ENCODE measurements at regions not wholly inside any gene's neighbourhood (a gene's known extent, or its start where the extent isn't known, plus 50 kb on each side); places are given as distances from the start of the nearest gene placed in this dataset.
"Not testable (repeated sequence)": the region's sequence is repeated elsewhere in the genome, so short reads cannot be mapped to it uniquely, and the experiment has no call there.

DNA sequence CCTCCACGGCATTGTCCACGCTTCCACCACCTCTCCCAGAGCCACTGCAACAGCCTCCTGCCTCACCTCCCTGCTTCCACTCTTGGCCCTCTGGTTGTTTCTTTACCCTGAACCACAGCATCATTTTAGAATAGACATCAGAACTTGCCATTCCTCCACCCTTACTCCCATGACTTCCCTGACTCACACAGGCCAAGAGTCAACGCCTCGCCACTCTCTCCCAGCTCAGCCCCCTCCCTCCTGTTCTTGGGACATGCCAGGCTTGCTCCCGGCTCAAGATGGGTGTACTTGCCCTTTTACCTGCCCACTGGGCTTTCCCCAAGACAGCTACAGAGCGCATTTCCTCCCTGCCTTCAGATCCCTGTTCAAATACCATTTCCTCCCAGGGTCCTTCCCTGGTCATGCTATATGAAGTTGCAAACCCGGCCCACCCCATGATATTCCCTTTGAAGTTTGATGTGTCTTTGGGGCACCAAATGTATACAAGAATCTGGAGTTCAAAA is 429.1 kb downstream of the RPS24 start:
- TF ChIP-seq, protein P1, sequence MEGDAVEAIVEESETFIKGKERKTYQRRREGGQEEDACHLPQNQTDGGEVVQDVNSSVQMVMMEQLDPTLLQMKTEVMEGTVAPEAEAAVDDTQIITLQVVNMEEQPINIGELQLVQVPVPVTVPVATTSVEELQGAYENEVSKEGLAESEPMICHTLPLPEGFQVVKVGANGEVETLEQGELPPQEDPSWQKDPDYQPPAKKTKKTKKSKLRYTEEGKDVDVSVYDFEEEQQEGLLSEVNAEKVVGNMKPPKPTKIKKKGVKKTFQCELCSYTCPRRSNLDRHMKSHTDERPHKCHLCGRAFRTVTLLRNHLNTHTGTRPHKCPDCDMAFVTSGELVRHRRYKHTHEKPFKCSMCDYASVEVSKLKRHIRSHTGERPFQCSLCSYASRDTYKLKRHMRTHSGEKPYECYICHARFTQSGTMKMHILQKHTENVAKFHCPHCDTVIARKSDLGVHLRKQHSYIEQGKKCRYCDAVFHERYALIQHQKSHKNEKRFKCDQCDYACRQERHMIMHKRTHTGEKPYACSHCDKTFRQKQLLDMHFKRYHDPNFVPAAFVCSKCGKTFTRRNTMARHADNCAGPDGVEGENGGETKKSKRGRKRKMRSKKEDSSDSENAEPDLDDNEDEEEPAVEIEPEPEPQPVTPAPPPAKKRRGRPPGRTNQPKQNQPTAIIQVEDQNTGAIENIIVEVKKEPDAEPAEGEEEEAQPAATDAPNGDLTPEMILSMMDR (IDR thresholded peaks at IDR 0.05): no peak
- TF ChIP-seq ZFX (IDR thresholded peaks at IDR 0.05; ENCODE audit: borderline replicate concordance): no peak
- no peak overlapping the region for H3K27ac ChIP-seq

DNA sequence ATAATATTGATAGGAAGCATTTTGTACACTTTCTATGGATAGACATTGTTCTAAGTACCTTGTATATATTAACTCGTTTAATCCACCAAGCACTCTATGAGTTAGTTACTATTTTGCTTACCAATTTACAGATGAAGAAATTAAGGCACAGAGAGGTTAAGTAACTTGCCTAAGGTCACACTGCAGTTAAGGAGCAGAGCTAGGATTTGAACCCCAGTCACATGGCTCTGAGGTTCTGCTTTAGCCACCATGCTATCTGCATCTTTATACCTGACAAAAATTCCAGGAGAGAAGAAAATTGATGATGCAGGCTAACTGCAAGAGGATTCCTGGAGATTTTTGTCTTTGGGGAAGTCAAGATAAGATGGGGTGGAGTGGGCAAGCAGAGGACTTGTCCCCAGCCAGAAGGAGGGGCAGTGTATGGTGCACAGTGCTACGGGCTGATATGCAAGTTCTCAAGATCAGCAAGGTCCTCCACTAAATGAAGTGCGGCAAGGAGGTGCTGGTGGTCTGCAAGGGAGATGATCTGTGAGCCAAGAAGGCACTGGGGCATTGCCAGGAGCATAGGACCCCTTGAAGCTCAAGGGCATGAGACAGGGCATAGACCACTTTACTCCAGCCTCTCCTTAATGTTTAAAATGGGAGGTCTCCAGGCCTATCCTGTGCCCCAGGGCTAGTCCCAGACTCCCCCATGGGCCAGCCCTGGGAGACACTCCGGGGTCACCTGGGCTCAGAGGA is 430.6 kb downstream of the RPS24 start:
- H3K27ac ChIP-seq: no peak overlapping the region
- TF ChIP-seq, protein P1 (IDR thresholded peaks at IDR 0.05): no peak
- TF ChIP-seq ZFX (IDR thresholded peaks at IDR 0.05; ENCODE audit: borderline replicate concordance): no peak

DNA sequence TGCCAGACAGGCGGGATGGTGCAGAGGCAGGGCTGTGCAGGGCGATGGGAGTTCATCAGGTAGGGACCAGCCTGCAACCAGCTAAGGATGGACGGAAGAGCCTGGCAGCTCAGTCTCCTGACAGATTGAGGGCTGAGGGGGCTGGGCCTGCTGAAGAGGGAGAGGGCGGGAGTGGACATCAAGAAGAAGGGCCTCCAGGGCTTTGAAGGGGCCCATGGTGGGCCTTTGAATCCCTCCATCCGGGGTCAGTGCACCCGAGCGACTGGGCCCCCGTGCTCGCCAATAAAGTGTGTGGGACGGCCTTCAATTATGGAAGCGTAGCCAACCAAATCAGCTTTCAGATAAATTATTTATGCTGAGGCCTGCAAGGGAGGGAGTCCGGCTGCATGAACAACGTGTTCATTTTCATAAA is 431.2 kb downstream of the RPS24 start:
- no peak overlapping the region for H3K27ac ChIP-seq
- TF ChIP-seq ZFX (IDR thresholded peaks at IDR 0.05; ENCODE audit: borderline replicate concordance): no peak
- TF ChIP-seq, protein P1 (IDR thresholded peaks at IDR 0.05): no peak

DNA sequence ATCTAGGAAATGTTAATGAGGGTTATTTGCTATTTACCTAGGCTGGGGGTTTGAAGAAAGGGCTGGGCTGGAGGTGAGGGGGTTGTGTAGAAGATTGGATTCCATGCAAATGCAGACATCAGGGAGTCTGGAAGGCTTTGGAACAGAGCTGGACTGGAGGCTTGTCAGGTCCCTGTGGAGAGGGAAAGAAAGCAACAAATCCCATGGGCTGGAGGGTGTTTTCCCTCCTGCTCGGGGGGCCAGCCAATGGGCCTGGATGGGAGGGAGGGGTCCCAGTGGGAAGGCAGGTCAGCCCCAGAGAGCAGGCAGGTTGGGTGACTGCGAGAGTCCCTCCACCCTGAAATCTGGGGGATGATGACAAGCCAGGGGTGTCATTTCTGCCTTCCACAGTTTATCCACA is 431.8 kb downstream of the RPS24 start:
- H3K27ac ChIP-seq: no peak overlapping the region
- TF ChIP-seq ZFX (IDR thresholded peaks at IDR 0.05; ENCODE audit: borderline replicate concordance): no peak
- TF ChIP-seq, protein P1 (IDR thresholded peaks at IDR 0.05): no peak

DNA sequence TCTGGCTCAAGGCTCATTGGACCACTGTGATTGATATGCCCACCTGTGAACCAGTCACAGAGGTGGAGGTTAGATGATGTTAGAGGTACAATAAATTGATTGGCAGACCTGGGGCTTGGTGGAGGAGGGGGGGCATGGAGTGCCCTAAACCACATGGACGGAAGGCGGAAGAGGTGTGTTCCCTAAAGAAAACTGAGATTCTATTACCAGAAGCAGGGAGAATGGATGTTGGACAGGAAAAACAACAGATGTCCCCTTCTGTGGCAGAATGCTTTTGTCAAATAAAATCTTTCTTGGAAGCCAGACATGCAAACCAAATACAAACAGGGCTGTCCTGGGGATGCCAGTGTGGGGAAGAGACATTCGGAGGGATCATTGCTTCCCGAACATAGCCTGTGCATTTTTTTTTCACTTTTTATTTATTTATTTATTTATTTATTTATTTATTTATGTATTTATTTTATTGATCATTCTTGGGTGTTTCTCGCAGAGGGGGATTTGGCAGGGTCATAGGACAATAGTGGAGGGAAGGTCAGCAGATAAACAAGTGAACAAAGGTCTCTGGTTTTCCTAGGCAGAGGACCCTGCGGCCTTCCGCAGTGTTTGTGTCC is 433.9 kb downstream of the RPS24 start:
- H3K27ac ChIP-seq: no peak overlapping the region
- TF ChIP-seq ZFX (IDR thresholded peaks at IDR 0.05; ENCODE audit: borderline replicate concordance): no peak
- TF ChIP-seq, protein P1 (IDR thresholded peaks at IDR 0.05): no peak

DNA sequence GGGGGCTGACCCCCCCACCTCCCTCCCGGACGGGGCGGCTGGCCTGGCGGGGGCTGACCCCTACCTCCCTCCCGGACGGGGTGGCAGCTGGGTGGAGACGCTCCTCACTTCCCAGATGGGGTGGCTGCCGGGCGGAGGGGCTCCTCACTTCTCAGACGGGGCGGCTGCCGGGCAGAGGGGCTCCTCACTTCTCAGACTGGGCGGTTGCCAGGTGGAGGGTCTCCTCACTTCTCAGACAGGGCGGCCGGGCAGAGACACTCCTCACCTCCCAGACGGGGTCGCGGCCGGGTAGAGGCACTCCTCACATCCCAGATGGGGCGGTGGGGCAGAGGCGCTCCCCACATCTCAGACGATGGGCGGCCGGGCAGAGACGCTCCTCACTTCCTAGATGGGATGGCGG is 435.1 kb downstream of the RPS24 start:
- H3K27ac ChIP-seq: not testable (repeated sequence)

DNA sequence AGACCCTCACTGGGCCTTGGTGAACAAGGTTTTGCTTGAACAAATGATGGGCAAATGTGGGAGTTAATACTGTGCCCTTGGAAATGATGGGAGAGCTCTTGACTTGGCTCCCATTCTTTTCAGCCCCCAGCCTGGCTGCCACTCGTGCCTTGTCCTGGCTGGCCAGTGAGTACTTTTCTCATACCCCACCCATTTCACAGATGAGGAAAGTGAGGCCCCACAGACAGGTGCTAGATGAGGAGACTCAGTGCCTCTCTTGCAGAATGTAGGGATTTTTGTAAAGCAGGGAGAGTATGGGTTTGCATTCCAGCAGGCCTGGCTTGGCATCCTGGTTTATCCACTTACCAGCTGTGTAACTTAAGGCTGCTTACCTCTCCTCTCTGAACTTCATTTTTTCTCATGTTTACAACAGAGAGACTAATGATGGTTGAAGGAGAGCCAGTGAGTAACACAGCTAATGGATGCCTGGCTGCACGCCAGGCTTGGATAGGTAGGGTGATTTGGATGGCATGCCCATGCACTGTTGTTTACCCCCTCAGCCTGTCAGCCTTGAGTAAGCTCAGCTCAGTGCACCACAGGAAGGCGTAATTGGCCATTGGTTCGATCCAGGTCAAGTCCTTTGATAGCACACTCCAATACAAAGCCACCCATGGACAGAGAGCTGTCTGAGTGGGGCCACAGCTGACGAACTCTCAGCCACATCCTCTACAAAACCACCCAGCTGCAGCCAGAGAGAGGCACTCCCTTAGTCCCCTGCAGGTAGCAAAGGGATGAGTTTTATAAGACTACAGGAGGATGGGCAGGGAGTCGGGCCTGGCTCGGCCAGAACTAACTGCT is 436.8 kb downstream of the RPS24 start:
- no peak overlapping the region for H3K27ac ChIP-seq
- no peak for TF ChIP-seq ZFX (IDR thresholded peaks at IDR 0.05; ENCODE audit: borderline replicate concordance)
- TF ChIP-seq, protein P1 (IDR thresholded peaks at IDR 0.05): no peak

Measured in 22Rv1 (cell line).